Hepatocyte (in vitro differentiated cells): ENCODE measurements at regions not wholly inside any gene's neighbourhood (a gene's known extent, or its start where the extent isn't known, plus 50 kb on each side); places are given as distances from the start of the nearest gene placed in this dataset.

ENCODE experiments used
- DNase-seq: peaks from one replicate; pipeline ENCODE4 v3.0.0-alpha.2; 2016; ENCODE audit warnings: low spot score
- H2AFZ ChIP-seq: fragments of 200-600 bp; sonication (generic); 2 replicates; pipeline ENCODE4 v1.6.0; 2016; ENCODE audit warnings: antibody characterized with exemption, mild to moderate bottlenecking
- H3K27ac ChIP-seq: fragments of 200-600 bp; sonication (generic); 2 replicates; pipeline ENCODE4 v1.5.1; 2016; ENCODE audit warnings: mild to moderate bottlenecking
- H3K27me3 ChIP-seq: fragments of 200-600 bp; sonication (generic); 2 replicates; pipeline ENCODE4 v1.6.1; 2016
- H3K36me3 ChIP-seq: fragments of 200-600 bp; sonication (generic); replicated peaks from 2 replicates; pipeline ENCODE4 v1.5.1; 2016; ENCODE audit warnings: low read depth; ENCODE audit not compliant: insufficient read depth
- H3K4me1 ChIP-seq: fragments of 200-600 bp; sonication (generic); 2 replicates; pipeline ENCODE4 v1.5.1; 2016; ENCODE audit warnings: mild to moderate bottlenecking, moderate library complexity; ENCODE audit not compliant: insufficient read depth
- H3K4me2 ChIP-seq: fragments of 200-600 bp; sonication (generic); 2 replicates; pipeline ENCODE4 v1.6.0; 2016
- H3K4me3 ChIP-seq: fragments of 200-600 bp; sonication (generic); 2 replicates; pipeline ENCODE4 v1.5.1; 2016; ENCODE audit warnings: mild to moderate bottlenecking
- H3K79me2 ChIP-seq: fragments of 200-600 bp; sonication (generic); 2 replicates; pipeline ENCODE4 v1.6.0; 2017; ENCODE audit warnings: mild to moderate bottlenecking
- H3K9me2 ChIP-seq: fragments of 200-600 bp; sonication (generic); replicated peaks from 2 replicates; pipeline ENCODE4 v1.6.0; 2017; ENCODE audit warnings: mild to moderate bottlenecking; ENCODE audit not compliant: insufficient read depth
- H3K9me3 ChIP-seq: fragments of 200-600 bp; sonication (generic); 2 replicates; pipeline ENCODE4 v1.5.1; 2016; ENCODE audit warnings: low read depth, mild to moderate bottlenecking
- H4K20me1 ChIP-seq: fragments of 200-600 bp; sonication (generic); 2 replicates; pipeline ENCODE4 v1.6.0; 2016; ENCODE audit warnings: mild to moderate bottlenecking; ENCODE audit not compliant: insufficient read depth, poor library complexity, severe bottlenecking
- CTCF ChIP-seq: fragments of 200-600 bp; sonication (generic); IDR thresholded peaks from 2 replicates; pipeline ENCODE4 v1.5.1; 2016; ENCODE audit warnings: antibody characterized with exemption, mild to moderate bottlenecking; ENCODE audit not compliant: poor library complexity
- EZH2 ChIP-seq: fragments of 200-600 bp; sonication (generic); IDR thresholded peaks from 2 replicates; pipeline ENCODE4 v1.6.1; 2016; ENCODE audit warnings: antibody characterized with exemption, mild to moderate bottlenecking, borderline replicate concordance
- EZH2phosphoT487 ChIP-seq: fragments of 200-600 bp; sonication (generic); IDR thresholded peaks from one replicate; pipeline ENCODE4 v1.6.1; 2018; ENCODE audit warnings: antibody characterized with exemption, mild to moderate bottlenecking, low read depth, moderate library complexity; ENCODE audit not compliant: unreplicated experiment, severe bottlenecking
- WGBS: methylation state at CpG from one replicate; pipeline ENCODE4 v1.1.6; 2016; ENCODE audit warnings: low lambda C conversion rate; ENCODE audit errors: missing lambda C conversion rate; 5-methylcytosine and 5-hydroxymethylcytosine counted together

DNA sequence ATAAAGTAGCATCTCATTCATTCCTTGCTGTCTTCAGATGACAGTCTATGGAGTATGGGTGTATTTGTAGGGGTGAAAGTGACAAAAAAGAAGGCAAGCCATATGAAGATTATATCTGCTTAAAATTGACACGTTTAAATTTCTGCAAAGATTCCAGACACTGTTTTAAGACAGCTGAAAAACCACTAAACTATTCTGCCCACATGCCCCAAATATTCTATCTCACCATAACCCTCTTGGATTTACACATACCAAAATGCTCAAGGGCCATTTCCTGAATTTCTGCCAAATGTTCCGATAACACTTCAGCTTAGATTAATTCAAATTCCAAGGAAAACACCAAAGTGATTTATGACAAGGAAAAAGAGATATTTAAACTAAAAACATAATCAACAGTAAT, 99.9 kb upstream of the IL6 start:
- Histone ChIP-seq H3K79me2 (no peaks in the 10 kb centered on the region), H3K4me1 (no peaks in the 10 kb centered on the region), H3K9me2 (no peaks in the 10 kb centered on the region), H3K27me3 (no peaks in the 10 kb centered on the region), H3K27ac (no peak overlapping the region), H3K9me3 (no peaks in the 10 kb centered on the region), H4K20me1 (no peaks in the 10 kb centered on the region), H2AFZ (no peak overlapping the region), H3K36me3 (no peaks in the 10 kb centered on the region), H3K4me2 (no peak overlapping the region), H3K4me3 (no peak overlapping the region)
- WGBS: 70% methylated on average over 2 of the region's 2 CpGs
- TF ChIP-seq EZH2 (no peak), EZH2phosphoT487 (no peak), CTCF (no peak)
- no peak for DNase-seq

GRCh38 chr7:22625251-22625650, 101.7 kb upstream of the IL6 start:
- Histone ChIP-seq H3K27me3 (no peaks in the 10 kb centered on the region), H3K4me2 (no peak overlapping the region), H3K36me3 (no peaks in the 10 kb centered on the region), H3K27ac (no peak overlapping the region), H3K4me1 (no peaks in the 10 kb centered on the region), H3K9me3 (no peaks in the 10 kb centered on the region), H3K79me2 (no peaks in the 10 kb centered on the region), H4K20me1 (no peaks in the 10 kb centered on the region), H3K4me3 (no peak overlapping the region), H3K9me2 (no peaks in the 10 kb centered on the region), H2AFZ (no peak overlapping the region)
- no peak for DNase-seq
- no peak for TF ChIP-seq EZH2
- 83% methylated on average over 1 of the region's 1 CpG for WGBS

- Histone ChIP-seq H3K9me3 (no peaks in the 10 kb centered on the region), H4K20me1 (no peaks in the 10 kb centered on the region), H3K79me2 (no peaks in the 10 kb centered on the region), H3K36me3 (no peaks in the 10 kb centered on the region), H3K27me3 (no peaks in the 10 kb centered on the region), H3K9me2 (no peaks in the 10 kb centered on the region), H3K4me2 (no peak overlapping the region), H3K27ac (no peak overlapping the region), H3K4me1 (no peaks in the 10 kb centered on the region), H3K4me3 (no peak overlapping the region), H2AFZ (no peak overlapping the region)
- no peak for TF ChIP-seq EZH2phosphoT487
- TF ChIP-seq EZH2: no peak
- TF ChIP-seq CTCF: no peak
- WGBS: 95% methylated on average over 3 of the region's 3 CpGs
- DNase-seq: no peak
These were observed 102.2 kb upstream of the IL6 start for GRCh38 chr7:22624781-22625180.

- H3K9me3 ChIP-seq: peaks cover 7% of the 10 kb centered on the region
- H3K4me1 ChIP-seq: no peaks in the 10 kb centered on the region
- H4K20me1 ChIP-seq: no peaks in the 10 kb centered on the region
- no peak overlapping the region for H2AFZ ChIP-seq
- H3K4me3 ChIP-seq: no peak overlapping the region
- H3K79me2 ChIP-seq: no peaks in the 10 kb centered on the region
- no peaks in the 10 kb centered on the region for H3K36me3 ChIP-seq
- no peak overlapping the region for H3K27ac ChIP-seq
- H3K9me2 ChIP-seq: no peaks in the 10 kb centered on the region
- H3K27me3 ChIP-seq: no peaks in the 10 kb centered on the region
- DNase-seq: no peak
- TF ChIP-seq EZH2: no peak
- no peak for TF ChIP-seq EZH2phosphoT487
- TF ChIP-seq CTCF: no peak
- WGBS: 95% methylated on average over 4 of the region's 4 CpGs
- H3K4me2 ChIP-seq: no peak overlapping the region
These were observed 104.7 kb upstream of the IL6 start for GRCh38 chr7:22622116-22622785.
